Mucosa of rectum (tissue), 2 donors: ENCODE measurements at regions not wholly inside any gene's neighbourhood (a gene's known extent, or its start where the extent isn't known, plus 50 kb on each side); places are given as distances from the start of the nearest gene placed in this dataset.

Experiments
- H3K27ac ChIP-seq, 2 donors: one replicate each; pipeline ENCODE4 v1.7.0; 2013; ENCODE audit warnings: inconsistent platforms in 2 of 2, low read depth in 2 of 2, low read length in 2 of 2
- H3K27me3 ChIP-seq, 2 donors: one replicate each; pipeline ENCODE4 v1.7.0; 2013; ENCODE audit warnings: low read length in 2 of 2; ENCODE audit not compliant: control insufficient read depth in 2 of 2, insufficient read depth in 2 of 2
- H3K36me3 ChIP-seq, 2 donors: one replicate each; pipeline ENCODE4 v1.7.0; 2013; ENCODE audit warnings: low read length in 2 of 2; ENCODE audit not compliant: control insufficient read depth in 2 of 2, insufficient read depth in 2 of 2
- H3K4me1 ChIP-seq, 2 donors: one replicate each; pipeline ENCODE4 v1.7.0; 2013; ENCODE audit warnings: low read length in 2 of 2, mild to moderate bottlenecking in 1 of 2; ENCODE audit not compliant: control insufficient read depth in 2 of 2, insufficient read depth in 2 of 2
- H3K4me3 ChIP-seq, 2 donors: one replicate each; pipeline ENCODE4 v1.7.0; 2013; ENCODE audit warnings: low read length in 2 of 2
- H3K9ac ChIP-seq, 2 donors: one replicate each; pipeline ENCODE4 v1.7.0; 2013; ENCODE audit warnings: low read length in 2 of 2, low read depth in 1 of 2, mild to moderate bottlenecking in 1 of 2
- H3K9me3 ChIP-seq, 2 donors: one replicate each; pipeline ENCODE4 v1.7.0; 2013; ENCODE audit warnings: low read length in 2 of 2; ENCODE audit not compliant: control insufficient read depth in 2 of 2
- donor health status: healthy.
- donor health status: Normal muscosa, but diverticular disease.

GRCh38 chr13:72463561-72463960 lies 263.9 kb downstream of the MZT1 start:
- Histone ChIP-seq H3K27ac (no peak overlapping the region), H3K9ac (no peak overlapping the region)

GRCh38 chr13:72462726-72463125 lies 264.7 kb downstream of the MZT1 start:
- no peak overlapping the region for H3K4me3 ChIP-seq
- no peaks in the 10 kb centered on the region for H3K36me3 ChIP-seq
- no peaks in the 10 kb centered on the region for H3K9me3 ChIP-seq
- no peaks in the 10 kb centered on the region for H3K4me1 ChIP-seq
- H3K27ac ChIP-seq = no peak overlapping the region
- H3K9ac ChIP-seq = no peak overlapping the region
- no peaks in the 10 kb centered on the region for H3K27me3 ChIP-seq

More at GRCh38 chr13:72463561-72463960, 263.9 kb downstream of the MZT1 start:
- H3K27me3 ChIP-seq = no peaks in the 10 kb centered on the region
- no peaks in the 10 kb centered on the region for H3K36me3 ChIP-seq
- no peaks in the 10 kb centered on the region for H3K4me1 ChIP-seq
- H3K4me3 ChIP-seq = no peak overlapping the region
- no peaks in the 10 kb centered on the region for H3K9me3 ChIP-seq

- Histone ChIP-seq H3K27me3 (no peaks in the 10 kb centered on the region), H3K4me1 (no peaks in the 10 kb centered on the region), H3K9ac (no peak overlapping the region), H3K36me3 (no peaks in the 10 kb centered on the region), H3K27ac (no peak overlapping the region), H3K9me3 (no peaks in the 10 kb centered on the region), H3K4me3 (no peak overlapping the region)
Measured at GRCh38 chr13:72462166-72462565, 265.3 kb downstream of the MZT1 start.

GRCh38 chr13:72458701-72459100 lies 268.7 kb downstream of the MZT1 start:
- H3K9ac ChIP-seq = no peak overlapping the region
- no peaks in the 10 kb centered on the region for H3K36me3 ChIP-seq
- H3K27me3 ChIP-seq = no peaks in the 10 kb centered on the region
- no peak overlapping the region for H3K4me3 ChIP-seq
- H3K4me1 ChIP-seq = no peaks in the 10 kb centered on the region
- no peak overlapping the region for H3K27ac ChIP-seq
- H3K9me3 ChIP-seq = no peaks in the 10 kb centered on the region

GRCh38 chr13:72457151-72457550 lies 270.3 kb downstream of the MZT1 start:
- Histone ChIP-seq H3K9ac (no peak overlapping the region), H3K4me3 (no peak overlapping the region), H3K9me3 (no peaks in the 10 kb centered on the region), H3K4me1 (no peaks in the 10 kb centered on the region), H3K27me3 (no peaks in the 10 kb centered on the region), H3K27ac (no peak overlapping the region), H3K36me3 (no peaks in the 10 kb centered on the region)

- H3K27ac ChIP-seq = no peak overlapping the region
- no peaks in the 10 kb centered on the region for H3K36me3 ChIP-seq
- no peaks in the 10 kb centered on the region for H3K27me3 ChIP-seq
- H3K9ac ChIP-seq = no peak overlapping the region
- H3K4me3 ChIP-seq = no peak overlapping the region
- H3K4me1 ChIP-seq = no peaks in the 10 kb centered on the region
- no peaks in the 10 kb centered on the region for H3K9me3 ChIP-seq
Measured at GRCh38 chr13:72456486-72456885, 270.9 kb downstream of the MZT1 start.

- no peak overlapping the region for H3K9ac ChIP-seq
- H3K27me3 ChIP-seq = no peaks in the 10 kb centered on the region
- no peak overlapping the region for H3K27ac ChIP-seq
- H3K4me3 ChIP-seq = no peak overlapping the region
- H3K9me3 ChIP-seq = no peaks in the 10 kb centered on the region
- no peaks in the 10 kb centered on the region for H3K36me3 ChIP-seq
- H3K4me1 ChIP-seq = no peaks in the 10 kb centered on the region
Measured at GRCh38 chr13:72453161-72453560, 274.3 kb downstream of the MZT1 start.

GRCh38 chr13:72448082-72448481 lies 279.3 kb downstream of the MZT1 start:
- H3K4me1 ChIP-seq = no peaks in the 10 kb centered on the region
- H3K9ac ChIP-seq = no peak overlapping the region
- no peaks in the 10 kb centered on the region for H3K27me3 ChIP-seq
- H3K36me3 ChIP-seq = no peaks in the 10 kb centered on the region
- H3K4me3 ChIP-seq = no peak overlapping the region
- H3K27ac ChIP-seq = no peak overlapping the region
- no peaks in the 10 kb centered on the region for H3K9me3 ChIP-seq

- no peaks in the 10 kb centered on the region for H3K27me3 ChIP-seq
- no peaks in the 10 kb centered on the region for H3K9me3 ChIP-seq
- no peaks in the 10 kb centered on the region for H3K36me3 ChIP-seq
- H3K4me3 ChIP-seq = no peak overlapping the region
- no peak overlapping the region for H3K27ac ChIP-seq
- H3K4me1 ChIP-seq = no peaks in the 10 kb centered on the region
- no peak overlapping the region for H3K9ac ChIP-seq
Measured at GRCh38 chr13:72444999-72445398, 282.4 kb downstream of the MZT1 start.

GRCh38 chr13:72437458-72437857 lies 290.0 kb downstream of the MZT1 start:
- no peaks in the 10 kb centered on the region for H3K9me3 ChIP-seq
- H3K36me3 ChIP-seq = no peaks in the 10 kb centered on the region
- H3K27me3 ChIP-seq = no peaks in the 10 kb centered on the region
- H3K27ac ChIP-seq = no peak overlapping the region
- no peak overlapping the region for H3K4me3 ChIP-seq
- H3K4me1 ChIP-seq = no peaks in the 10 kb centered on the region
- no peak overlapping the region for H3K9ac ChIP-seq

- Histone ChIP-seq H3K4me3 (no peak overlapping the region), H3K4me1 (no peaks in the 10 kb centered on the region), H3K9ac (no peak overlapping the region), H3K27ac (no peak overlapping the region), H3K9me3 (no peaks in the 10 kb centered on the region), H3K36me3 (no peaks in the 10 kb centered on the region), H3K27me3 (no peaks in the 10 kb centered on the region)
Measured at GRCh38 chr13:72435251-72435650, 292.2 kb downstream of the MZT1 start.
